Heart left ventricle (tissue), 16 donors: ENCODE measurements at regions not wholly inside any gene's neighbourhood (a gene's known extent, or its start where the extent isn't known, plus 50 kb on each side); places are given as distances from the start of the nearest gene placed in this dataset.

Source experiments
- ATAC-seq, 4 donors: fragments of 200-7000 bp; cut with Tn5 transposase; one replicate each; pipeline ENCODE4 v1.9.1; 2020 to 2022; ENCODE audit warnings: moderate library complexity in 4 of 4, mild to moderate bottlenecking in 3 of 4, moderate number of reproducible peaks in 1 of 4
- DNase-seq, 5 donors: peaks; one replicate each; pipeline ENCODE4 v3.0.0-alpha.2; 2020
- H3K27ac ChIP-seq, 12 donors: fragments of 200-600 bp; sonication (generic) in 4 of 12; one replicate each; pipeline versions ENCODE4 v1.5.0 to v1.8.0; 2016 to 2022; ENCODE audit warnings: mild to moderate bottlenecking in 2 of 12
- H3K27me3 ChIP-seq, 9 donors: fragments of 200-600 bp; sonication (generic) in 2 of 9; one replicate each; pipeline versions ENCODE4 v1.5.1 to v1.8.0; 2016 to 2022; ENCODE audit warnings: mild to moderate bottlenecking in 3 of 9
- H3K36me3 ChIP-seq, 9 donors: fragments of 200-600 bp; sonication (generic) in 2 of 9; one replicate each; pipeline versions ENCODE4 v1.5.0 to v1.8.0; 2018 to 2022; ENCODE audit warnings: mild to moderate bottlenecking in 2 of 9
- H3K4me1 ChIP-seq, 12 donors: fragments of 200-600 bp; sonication (generic) in 4 of 12; one replicate each; pipeline versions ENCODE4 v1.5.0 to v1.8.0; 2016 to 2022; ENCODE audit warnings: mild to moderate bottlenecking in 3 of 12
- H3K4me3 ChIP-seq, 12 donors: fragments of 200-600 bp; sonication (generic) in 4 of 12; one replicate each; pipeline versions ENCODE4 v1.5.0 to v1.8.0; 2017 to 2022; ENCODE audit warnings: mild to moderate bottlenecking in 9 of 12, moderate library complexity in 4 of 12
- H3K9me3 ChIP-seq, 12 donors: fragments of 200-600 bp; sonication (generic) in 4 of 12; one replicate each; pipeline versions ENCODE4 v1.5.0 to v1.8.0; 2016 to 2022; ENCODE audit warnings: mild to moderate bottlenecking in 1 of 12
- CTCF ChIP-seq, 12 donors: fragments of 200-600 bp; sonication (generic) in 4 of 12; IDR thresholded peaks; one replicate each; pipeline versions ENCODE4 v1.5.0 to v1.8.0; 2018 to 2022; ENCODE audit warnings: antibody characterized with exemption in 12 of 12, mild to moderate bottlenecking in 5 of 12
- POLR2A ChIP-seq, 2 donors: fragments of 450-650 bp; IDR thresholded peaks; one replicate each; pipeline ENCODE4 v1.6.1; 2017; ENCODE audit warnings: antibody characterized with exemption in 2 of 2, mild to moderate bottlenecking in 2 of 2, moderate library complexity in 2 of 2
- WGBS, 4 donors: extraction: QIAGEN DNeasy Blood & Tissue Kit in 2 of 4; methylation state at CpG; one replicate each; pipeline versions ENCODE4 v1.1.5 to v1.1.7; 2013 to 2018; 5-methylcytosine and 5-hydroxymethylcytosine counted together
- intact Hi-C, 10 donors: fragments of 100-400 bp; cut with DNase I; formaldehyde crosslinking; loops; one replicate each; pipeline versions ENCODE4 v1.11.1 to v1.14.2; 2022
- donor health status: ischemic (EF 13 %, LVEDD 7.1; RV severe dilation, severe dysfunction).
- donor health status: healthy with polysubstance abuse.
- donor health status: DM: no; HTN: yes; CAD: no.
- donor health status: DM: no; HTN: no; CAD: no.
- donor health status: ischemic (EF 25% LVEDD 6.9; RV normal size, moderate dysfunction).
- donor health status: ischemic (EF 25% LVEDD 5.7; RV mildly dilated, moderate dysfunction).
- donor health status: healthy.
- donor health status: DM: yes; HTN: yes; CAD: no.
- donor health status: ischemic (EF 35%, LVEDD 5.7; RV mildly dilated, moderate dysfunction).
- donor health status: nonischemic (EF 11% LVEDD 7.7; RV severe dilation, severe dysfunction).
- donor health status: DM: yes; HTN: yes; CAD: no.
- donor health status: PGD.
- donor health status: ischemic (EF 29% LVEDD 5.4; RV normal size, mild dysfunction).
- donor health status: nonischemic (EF 23%, LVEDD 6.1; RV moderate dilation, normal function).

DNA sequence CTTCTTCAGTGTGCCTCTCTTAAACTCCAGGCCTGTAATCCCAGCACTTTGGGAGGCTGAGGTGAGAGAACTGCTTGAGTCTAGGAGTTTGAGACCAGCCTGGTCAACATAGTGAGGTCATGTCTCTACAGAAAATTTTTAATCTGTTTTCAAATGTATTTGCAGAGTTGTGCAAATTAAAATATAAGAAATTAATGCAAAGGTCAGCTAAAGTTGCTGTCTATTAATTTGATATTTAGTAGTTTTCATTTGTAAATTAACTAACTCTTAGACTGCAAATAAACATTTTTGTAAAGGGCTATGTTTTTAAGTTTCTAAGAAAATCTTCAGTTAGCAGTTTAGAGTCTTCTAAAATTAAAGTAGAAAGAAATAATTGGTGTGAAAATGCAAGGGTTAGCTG, 99.9 kb upstream of the TJP1 start:
- Histone ChIP-seq H3K9me3 (no peaks in the 10 kb centered on the region), H3K27me3 (no peaks in the 10 kb centered on the region), H3K4me1 (peaks cover 0 to 22% (median 15%) of the 10 kb centered on the region in 12 donors), H3K27ac (no peak overlapping the region), H3K36me3 (no peaks in the 10 kb centered on the region), H3K4me3 (no peak overlapping the region)
- DNase-seq (no peak), ATAC-seq (no peak)
- TF ChIP-seq CTCF (IDR thresholded peaks at IDR 0.05) (no peak), POLR2A (IDR thresholded peaks at IDR 0.05) (no peak)
- intact Hi-C loops, result loop anchor here in 4 of 10 donors (5.0 kb wide), 2 partner anchors 100 to 170 kb away; partner anchors contain the start of gene TJP1 (in 3 of the 4)

- intact Hi-C loops, result loop anchor here in 4 of 10 donors (5.0 kb wide), 2 partner anchors 99 to 169 kb away; partner anchors contain the start of gene TJP1 (in 3 of the 4)
- DNase-seq (no peak), ATAC-seq (no peak)
- 61 to 74% (median 65%) methylated on average over 6 of the region's 6 CpGs for WGBS, 4 donors
- H3K4me3 ChIP-seq, result no peak overlapping the region
- TF ChIP-seq POLR2A (IDR thresholded peaks at IDR 0.05), result no peak
- no peak for TF ChIP-seq CTCF (IDR thresholded peaks at IDR 0.05)
- H3K9me3 ChIP-seq, result no peaks in the 10 kb centered on the region
- no peaks in the 10 kb centered on the region for H3K36me3 ChIP-seq
- H3K4me1 ChIP-seq, result peaks cover 0 to 22% (median 15%) of the 10 kb centered on the region in 12 donors
- no peaks in the 10 kb centered on the region for H3K27me3 ChIP-seq
- H3K27ac ChIP-seq, result no peak overlapping the region
These were observed 98.9 kb upstream of the TJP1 start for GRCh38 chr15:29921130-29921601.

DNA sequence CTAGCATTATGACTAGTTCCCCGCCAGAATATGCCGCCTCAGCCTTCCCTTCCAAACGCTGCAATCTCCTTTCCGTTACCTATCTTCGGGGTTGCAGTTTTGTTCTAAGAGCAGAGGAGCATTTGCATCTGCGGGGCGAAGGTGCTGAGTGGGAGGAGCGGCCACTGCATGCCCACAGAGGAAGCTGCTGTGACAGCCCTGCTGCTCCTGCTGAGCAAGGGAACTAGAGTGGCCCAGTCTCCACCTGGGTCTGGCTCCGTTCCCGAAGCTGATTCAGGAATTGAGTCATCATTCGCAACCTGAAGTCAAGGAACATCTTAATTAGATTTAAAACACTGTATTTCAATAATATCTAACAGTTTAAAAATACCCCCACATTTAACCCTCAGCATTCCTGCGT, 98.2 kb upstream of the TJP1 start:
- Histone ChIP-seq H3K27me3 (no peaks in the 10 kb centered on the region), H3K4me1 (peaks cover 0 to 16% (median 14%) of the 10 kb centered on the region in 12 donors), H3K27ac (no peak overlapping the region), H3K36me3 (no peaks in the 10 kb centered on the region), H3K4me3 (no peak overlapping the region), H3K9me3 (no peaks in the 10 kb centered on the region)
- TF ChIP-seq POLR2A (IDR thresholded peaks at IDR 0.05), result no peak
- TF ChIP-seq CTCF (IDR thresholded peaks at IDR 0.05), result no peak
- DNase-seq (no peak), ATAC-seq (no peak)
- intact Hi-C loops, result loop anchor here in 4 of 10 donors (5.0 kb wide), 2 partner anchors 98 to 168 kb away; partner anchors contain the start of gene TJP1 (in 3 of the 4)
- 73 to 82% (median 81%) methylated on average over 12 of the region's 12 CpGs for WGBS, 4 donors

DNA sequence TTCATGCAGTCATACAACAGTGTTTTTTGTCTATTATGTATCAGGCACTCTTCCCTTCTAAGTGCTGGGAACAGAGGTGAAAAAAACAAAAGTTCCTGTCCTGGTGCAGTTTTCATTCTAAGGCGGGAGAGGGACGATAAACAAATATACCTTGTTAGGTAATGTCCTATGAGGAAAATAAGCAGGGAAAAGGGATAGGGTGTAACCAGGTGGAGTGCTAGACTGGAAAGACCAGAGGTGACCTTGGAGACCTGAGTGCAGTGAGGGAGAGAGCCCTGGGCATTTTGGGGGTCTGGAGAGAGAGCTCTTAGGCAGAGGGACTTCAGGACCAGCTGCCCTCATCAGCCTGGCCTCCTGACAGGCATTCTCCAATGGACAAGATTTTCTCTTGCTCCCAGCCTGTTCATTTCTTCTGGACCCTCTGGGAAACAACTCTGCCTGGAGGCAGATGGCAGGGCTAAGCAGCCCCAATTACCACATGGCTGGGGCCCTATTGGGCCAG, 97.2 kb upstream of the TJP1 start:
- ATAC-seq, result no peak
- Histone ChIP-seq H3K36me3 (no peaks in the 10 kb centered on the region), H3K4me3 (no peak overlapping the region), H3K4me1 (peaks cover 0 to 11% (median 6%) of the 10 kb centered on the region in 12 donors), H3K9me3 (no peaks in the 10 kb centered on the region), H3K27ac (no peak overlapping the region), H3K27me3 (no peaks in the 10 kb centered on the region)
- WGBS, 4 donors, result 81 to 96% (median 93%) methylated on average over 2 of the region's 2 CpGs
- TF ChIP-seq CTCF (IDR thresholded peaks at IDR 0.05), result no peak
- no peak for TF ChIP-seq POLR2A (IDR thresholded peaks at IDR 0.05)
- intact Hi-C loops, result loop anchor here in 3 of 10 donors (5.0 to 10.0 kb wide), 2 partner anchors 47 to 105 kb away; no protein-coding TSS in a partner anchor
- DNase-seq, result no peak
